ENCODE measurements at regions not wholly inside any gene's neighbourhood (a gene's known extent, or its start where the extent isn't known, plus 50 kb on each side); places are given as distances from the start of the nearest gene placed in this dataset.
"Not testable (repeated sequence)": the region's sequence is repeated elsewhere in the genome, so short reads cannot be mapped to it uniquely, and the experiment has no call there.

DNA sequence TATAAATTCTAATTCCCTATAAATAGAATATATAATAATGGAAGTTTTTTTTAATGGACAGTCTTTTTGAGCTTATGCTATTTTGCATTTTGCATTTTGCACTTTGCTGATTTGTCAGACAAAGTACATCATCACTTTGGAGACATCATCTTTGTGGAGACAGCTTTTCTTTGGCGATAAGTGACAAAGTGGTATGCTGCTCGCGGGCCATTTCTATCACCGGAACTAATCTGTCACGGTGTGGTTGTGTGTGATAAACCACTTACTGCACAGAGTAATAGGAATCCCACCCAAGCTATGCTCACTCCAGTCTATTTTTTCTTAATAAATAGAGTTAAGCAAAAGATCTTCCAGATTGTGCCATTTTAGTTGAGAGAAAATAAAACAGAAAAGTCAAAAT is 133.1 kb downstream of the MACIR start:
- TF ChIP-seq, protein P1, sequence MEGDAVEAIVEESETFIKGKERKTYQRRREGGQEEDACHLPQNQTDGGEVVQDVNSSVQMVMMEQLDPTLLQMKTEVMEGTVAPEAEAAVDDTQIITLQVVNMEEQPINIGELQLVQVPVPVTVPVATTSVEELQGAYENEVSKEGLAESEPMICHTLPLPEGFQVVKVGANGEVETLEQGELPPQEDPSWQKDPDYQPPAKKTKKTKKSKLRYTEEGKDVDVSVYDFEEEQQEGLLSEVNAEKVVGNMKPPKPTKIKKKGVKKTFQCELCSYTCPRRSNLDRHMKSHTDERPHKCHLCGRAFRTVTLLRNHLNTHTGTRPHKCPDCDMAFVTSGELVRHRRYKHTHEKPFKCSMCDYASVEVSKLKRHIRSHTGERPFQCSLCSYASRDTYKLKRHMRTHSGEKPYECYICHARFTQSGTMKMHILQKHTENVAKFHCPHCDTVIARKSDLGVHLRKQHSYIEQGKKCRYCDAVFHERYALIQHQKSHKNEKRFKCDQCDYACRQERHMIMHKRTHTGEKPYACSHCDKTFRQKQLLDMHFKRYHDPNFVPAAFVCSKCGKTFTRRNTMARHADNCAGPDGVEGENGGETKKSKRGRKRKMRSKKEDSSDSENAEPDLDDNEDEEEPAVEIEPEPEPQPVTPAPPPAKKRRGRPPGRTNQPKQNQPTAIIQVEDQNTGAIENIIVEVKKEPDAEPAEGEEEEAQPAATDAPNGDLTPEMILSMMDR (IDR thresholded peaks at IDR 0.05), result no peak
- no peaks in the 10 kb centered on the region for H3K36me3 ChIP-seq
- peaks cover 0 to 8% of the 10 kb centered on the region in 2 donors for H3K4me1 ChIP-seq
- intact Hi-C loops (cut with DNase I), result no loop called here
- no peaks in the 10 kb centered on the region for H3K9me3 ChIP-seq
- H3K27ac ChIP-seq, result no peak overlapping the region
- DNase-seq (no peak), ATAC-seq (no peak)
- H3K27me3 ChIP-seq, result no peaks in the 10 kb centered on the region
- H3K4me3 ChIP-seq, result no peak overlapping the region

DNA sequence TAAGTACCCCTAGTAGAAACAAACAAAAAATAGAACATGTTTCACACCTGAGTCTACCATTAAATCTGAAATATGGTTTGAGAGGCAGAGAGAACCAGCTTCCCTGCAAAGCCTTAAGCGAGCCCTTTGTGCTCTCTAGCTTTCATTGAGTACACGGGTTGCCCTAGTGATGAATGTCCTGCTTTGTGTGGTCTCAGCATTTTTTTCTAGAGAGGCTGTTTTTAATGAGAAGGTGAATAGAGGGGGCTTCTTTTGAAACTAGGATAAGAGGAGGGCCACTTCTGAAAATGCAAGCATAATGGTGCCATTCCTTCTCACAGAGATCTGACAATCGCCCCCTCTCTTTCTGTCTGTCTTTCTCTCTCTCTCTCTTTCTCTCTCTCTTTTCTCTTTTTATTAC is 131.3 kb downstream of the MACIR start:
- Histone ChIP-seq H3K27ac (no peak overlapping the region), H3K27me3 (no peaks in the 10 kb centered on the region), H3K36me3 (no peaks in the 10 kb centered on the region), H3K4me1 (peaks cover 0 to 8% of the 10 kb centered on the region in 2 donors), H3K9me3 (no peaks in the 10 kb centered on the region), H3K4me3 (no peak overlapping the region)
- intact Hi-C loops (cut with DNase I), result no loop called here
- TF ChIP-seq, protein P1 (IDR thresholded peaks at IDR 0.05), result no peak
- ATAC-seq, result no peak
- no peak for DNase-seq

DNA sequence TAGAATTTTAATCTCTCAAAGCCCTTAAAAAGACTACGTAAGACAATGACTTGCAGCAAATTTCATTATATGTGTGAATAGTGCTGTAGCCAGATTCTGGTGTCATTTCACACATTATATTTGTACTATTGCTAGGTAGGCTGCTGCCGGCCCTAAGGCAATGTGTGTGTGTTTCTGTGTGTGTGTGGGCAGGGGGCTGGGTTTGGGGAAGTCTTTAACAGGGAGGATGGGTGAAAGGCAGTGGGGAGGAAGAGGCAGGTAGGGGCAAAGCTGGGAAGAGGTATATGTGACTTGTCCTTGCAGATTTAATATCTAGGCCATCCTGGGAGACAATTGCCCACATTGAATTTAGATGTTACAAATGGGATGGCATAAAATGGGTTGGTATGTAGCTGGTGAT is 130.8 kb downstream of the MACIR start:
- intact Hi-C loops (cut with DNase I), result no loop called here

DNA sequence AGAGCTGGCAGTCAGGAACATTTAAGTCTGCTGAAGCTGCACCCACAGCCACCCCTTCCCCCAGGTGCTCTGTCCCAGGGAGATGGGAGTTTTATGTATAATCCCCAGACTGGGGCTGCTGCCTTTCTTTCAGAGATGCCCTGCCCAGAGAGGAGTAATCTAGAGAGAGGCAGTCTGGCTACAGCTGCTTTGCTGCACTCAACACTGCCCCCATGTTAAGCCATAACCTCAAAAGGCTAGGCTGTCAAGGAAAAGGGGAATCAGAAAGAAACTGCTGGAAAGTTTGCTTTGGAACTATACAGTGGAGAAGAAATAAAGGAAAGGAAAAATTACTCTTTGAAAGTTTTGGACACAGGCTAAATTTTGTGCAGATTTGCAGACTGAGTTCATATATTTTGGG is 127.2 kb downstream of the MACIR start:
- no peaks in the 10 kb centered on the region for H3K4me1 ChIP-seq
- no peak overlapping the region for H3K4me3 ChIP-seq
- intact Hi-C loops (cut with DNase I), result no loop called here
- H3K27me3 ChIP-seq, result no peaks in the 10 kb centered on the region
- ATAC-seq (no peak), DNase-seq (no peak)
- H3K9me3 ChIP-seq, result peaks cover 0 to 11% of the 10 kb centered on the region in 2 donors
- no peaks in the 10 kb centered on the region for H3K36me3 ChIP-seq
- TF ChIP-seq, protein P1 (IDR thresholded peaks at IDR 0.05), result no peak
- H3K27ac ChIP-seq, result no peak overlapping the region

More for the DNA sequence above, 130.8 kb downstream of the MACIR start:
- Histone ChIP-seq H3K4me3 (no peak overlapping the region), H3K36me3 (no peaks in the 10 kb centered on the region), H3K4me1 (peaks cover 0 to 8% of the 10 kb centered on the region in 2 donors), H3K27me3 (no peaks in the 10 kb centered on the region), H3K9me3 (no peaks in the 10 kb centered on the region), H3K27ac (no peak overlapping the region)
- ATAC-seq (no peak), DNase-seq (no peak)
- TF ChIP-seq, protein P1 (IDR thresholded peaks at IDR 0.05), result no peak

DNA sequence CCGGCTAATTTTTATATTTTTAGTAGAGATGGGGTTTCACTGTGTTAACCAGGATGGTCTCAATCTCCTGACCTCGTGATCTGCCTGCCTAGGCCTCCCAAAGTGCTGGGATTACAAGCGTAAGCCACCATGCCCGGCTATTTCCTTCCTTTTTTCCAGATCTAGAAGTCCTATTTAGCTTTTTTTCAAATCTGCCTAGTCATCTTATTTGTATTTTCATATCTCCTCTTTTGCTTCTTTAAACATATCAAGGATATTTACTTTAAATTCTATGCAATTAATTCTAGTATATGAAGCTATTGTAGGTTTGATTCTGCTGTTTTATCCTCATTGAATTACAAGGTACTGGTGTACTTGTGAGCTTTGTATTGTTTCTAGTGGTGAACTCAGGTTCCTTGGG is 119.1 kb downstream of the MACIR start:
- H3K27ac ChIP-seq; H3K36me3 ChIP-seq; intact Hi-C loops (cut with DNase I); DNase-seq; H3K4me3 ChIP-seq; ATAC-seq; H3K9me3 ChIP-seq; H3K27me3 ChIP-seq; H3K4me1 ChIP-seq: not testable (repeated sequence)

DNA sequence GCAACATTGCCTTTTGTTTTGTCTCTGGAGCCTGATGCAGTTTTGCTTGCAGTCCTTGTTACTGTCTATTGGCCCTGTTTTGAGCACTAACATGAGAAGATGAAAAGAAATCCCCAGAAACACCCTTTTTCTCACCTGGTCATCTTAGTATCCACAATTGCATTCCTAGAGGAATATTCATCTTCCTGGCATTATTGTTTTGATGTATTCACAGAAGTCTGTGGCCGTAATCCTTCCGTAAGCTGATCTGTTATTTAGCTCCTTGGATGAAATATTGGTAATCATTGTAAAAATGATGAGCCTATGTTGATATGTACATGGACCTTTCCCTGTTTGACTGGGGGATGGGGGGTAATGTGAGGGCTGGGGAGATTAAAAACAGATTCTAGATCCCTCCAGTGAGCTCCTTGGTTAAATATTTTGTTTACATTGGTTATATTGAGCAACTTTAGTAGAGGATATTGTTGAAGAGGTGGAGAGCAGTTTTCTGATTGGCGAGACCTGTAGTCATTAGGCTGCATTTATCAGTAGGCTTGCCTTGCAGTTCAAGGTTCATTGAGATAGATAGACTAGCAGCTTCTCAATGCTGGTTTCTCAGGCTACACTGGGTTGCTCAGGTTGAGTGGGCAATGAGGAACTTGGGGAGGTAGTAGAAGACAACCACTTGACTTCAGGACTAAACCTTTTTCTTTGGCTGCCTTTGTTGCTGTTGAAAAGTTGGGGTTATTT is 117.5 kb downstream of the MACIR start:
- Histone ChIP-seq H3K9me3 (no peaks in the 10 kb centered on the region), H3K27ac (no peak overlapping the region), H3K36me3 (no peaks in the 10 kb centered on the region), H3K4me3 (no peak overlapping the region), H3K27me3 (no peaks in the 10 kb centered on the region), H3K4me1 (no peaks in the 10 kb centered on the region)
- TF ChIP-seq, protein P1 (IDR thresholded peaks at IDR 0.05), result no peak
- ATAC-seq (no peak), DNase-seq (no peak)
- intact Hi-C loops (cut with DNase I), result no loop called here

All from left lung (tissue), 4 donors.